HFF-Myc (cell line): ENCODE measurements at regions not wholly inside any gene's neighbourhood (a gene's known extent, or its start where the extent isn't known, plus 50 kb on each side); places are given as distances from the start of the nearest gene placed in this dataset.

Experiments
- DNase-seq: peaks from one replicate; pipeline ENCODE4 v3.0.0-alpha.2; 2011; ENCODE audit warnings: low read depth; ENCODE audit errors: extremely low read depth
- H3K4me3 ChIP-seq: replicated peaks from 2 replicates; pipeline ENCODE4 v1.5.1; 2011; ENCODE audit warnings: low read depth, mild to moderate bottlenecking, control low read depth, low read length
- CTCF ChIP-seq: IDR thresholded peaks from 2 replicates; pipeline ENCODE4 v1.5.1; 2012; ENCODE audit warnings: mild to moderate bottlenecking, low read depth, low read length, control low read depth; ENCODE audit errors: missing control alignments

- no peak overlapping the region for H3K4me3 ChIP-seq
- no peak for DNase-seq
- TF ChIP-seq CTCF = no peak
These were observed 124.8 kb upstream of the CTNNA2 start for GRCh38 chr2:79388024-79388423.

- no peak overlapping the region for H3K4me3 ChIP-seq
- no peak for TF ChIP-seq CTCF
- DNase-seq = no peak
These were observed 125.4 kb upstream of the CTNNA2 start for GRCh38 chr2:79387431-79387830.

GRCh38 chr2:79383681-79384080, 129.2 kb upstream of the CTNNA2 start:
- no peak for TF ChIP-seq CTCF

GRCh38 chr2:79375817-79376216, 137.0 kb upstream of the CTNNA2 start:
- DNase-seq = no peak
- TF ChIP-seq CTCF = no peak
- no peak overlapping the region for H3K4me3 ChIP-seq

More at GRCh38 chr2:79383681-79384080, 129.2 kb upstream of the CTNNA2 start:
- no peak overlapping the region for H3K4me3 ChIP-seq
- DNase-seq = no peak

- no peak for TF ChIP-seq CTCF
- DNase-seq = no peak
- no peak overlapping the region for H3K4me3 ChIP-seq
These were observed 139.3 kb upstream of the CTNNA2 start for GRCh38 chr2:79373358-79374130.

- no peak overlapping the region for H3K4me3 ChIP-seq
- TF ChIP-seq CTCF = no peak
- DNase-seq = no peak
These were observed 141.8 kb upstream of the CTNNA2 start for GRCh38 chr2:79370976-79371538.
